ENCODE measurements at regions not wholly inside any gene's neighbourhood (a gene's known extent, or its start where the extent isn't known, plus 50 kb on each side); places are given as distances from the start of the nearest gene placed in this dataset.

DNA sequence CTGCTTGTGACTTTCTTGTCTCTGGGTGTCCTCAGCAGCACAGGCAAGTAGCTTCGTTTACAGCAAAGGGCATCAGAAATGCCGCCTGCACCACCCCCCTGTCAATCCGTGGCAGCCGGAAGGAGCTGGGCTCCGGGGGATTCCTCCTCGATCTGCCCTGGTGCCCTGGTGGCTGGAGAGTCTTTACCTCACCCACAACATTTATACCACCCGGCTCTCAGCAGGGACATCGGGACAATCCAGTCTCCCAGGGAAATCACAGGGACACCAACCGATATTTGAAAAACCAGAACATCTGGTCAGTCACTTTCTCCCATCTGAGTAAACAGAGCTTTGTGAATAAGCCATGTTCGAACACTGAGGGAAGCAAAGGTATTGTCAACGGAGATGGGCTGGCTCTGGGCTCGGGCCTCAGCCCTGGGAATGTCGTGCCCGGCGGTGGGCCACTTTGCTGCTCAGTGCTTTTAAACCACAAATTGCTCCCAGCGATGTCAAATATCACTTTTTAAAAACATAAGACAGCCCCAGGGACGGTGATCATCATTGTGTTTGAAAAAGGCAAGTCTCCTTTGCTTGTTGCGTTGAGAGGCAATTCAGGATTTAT is 210.0 kb upstream of the SALL3 start:
- Histone ChIP-seq H3K4me1 (no peaks in the 10 kb centered on the region), H3K27ac (no peak overlapping the region), H3K27me3 (no peaks in the 10 kb centered on the region), H3K9me3 (no peaks in the 10 kb centered on the region), H3K4me3 (no peak overlapping the region), H3K36me3 (no peaks in the 10 kb centered on the region)
- TF ChIP-seq, protein P1, sequence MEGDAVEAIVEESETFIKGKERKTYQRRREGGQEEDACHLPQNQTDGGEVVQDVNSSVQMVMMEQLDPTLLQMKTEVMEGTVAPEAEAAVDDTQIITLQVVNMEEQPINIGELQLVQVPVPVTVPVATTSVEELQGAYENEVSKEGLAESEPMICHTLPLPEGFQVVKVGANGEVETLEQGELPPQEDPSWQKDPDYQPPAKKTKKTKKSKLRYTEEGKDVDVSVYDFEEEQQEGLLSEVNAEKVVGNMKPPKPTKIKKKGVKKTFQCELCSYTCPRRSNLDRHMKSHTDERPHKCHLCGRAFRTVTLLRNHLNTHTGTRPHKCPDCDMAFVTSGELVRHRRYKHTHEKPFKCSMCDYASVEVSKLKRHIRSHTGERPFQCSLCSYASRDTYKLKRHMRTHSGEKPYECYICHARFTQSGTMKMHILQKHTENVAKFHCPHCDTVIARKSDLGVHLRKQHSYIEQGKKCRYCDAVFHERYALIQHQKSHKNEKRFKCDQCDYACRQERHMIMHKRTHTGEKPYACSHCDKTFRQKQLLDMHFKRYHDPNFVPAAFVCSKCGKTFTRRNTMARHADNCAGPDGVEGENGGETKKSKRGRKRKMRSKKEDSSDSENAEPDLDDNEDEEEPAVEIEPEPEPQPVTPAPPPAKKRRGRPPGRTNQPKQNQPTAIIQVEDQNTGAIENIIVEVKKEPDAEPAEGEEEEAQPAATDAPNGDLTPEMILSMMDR (IDR thresholded peaks at IDR 0.05): no peak
- TF ChIP-seq POLR2A (IDR thresholded peaks at IDR 0.05): no peak
- no peak for TF ChIP-seq POLR2AphosphoS5 (IDR thresholded peaks at IDR 0.05; ENCODE audit: insufficient read depth in 1 of 2, low read depth in 1 of 2)
- intact Hi-C loops (cut with DNase I): no loop called here
- peak in 1 of 2 donors; percentile 64 for DNase-seq (ENCODE audit: extremely low spot score in 2 of 2)

DNA sequence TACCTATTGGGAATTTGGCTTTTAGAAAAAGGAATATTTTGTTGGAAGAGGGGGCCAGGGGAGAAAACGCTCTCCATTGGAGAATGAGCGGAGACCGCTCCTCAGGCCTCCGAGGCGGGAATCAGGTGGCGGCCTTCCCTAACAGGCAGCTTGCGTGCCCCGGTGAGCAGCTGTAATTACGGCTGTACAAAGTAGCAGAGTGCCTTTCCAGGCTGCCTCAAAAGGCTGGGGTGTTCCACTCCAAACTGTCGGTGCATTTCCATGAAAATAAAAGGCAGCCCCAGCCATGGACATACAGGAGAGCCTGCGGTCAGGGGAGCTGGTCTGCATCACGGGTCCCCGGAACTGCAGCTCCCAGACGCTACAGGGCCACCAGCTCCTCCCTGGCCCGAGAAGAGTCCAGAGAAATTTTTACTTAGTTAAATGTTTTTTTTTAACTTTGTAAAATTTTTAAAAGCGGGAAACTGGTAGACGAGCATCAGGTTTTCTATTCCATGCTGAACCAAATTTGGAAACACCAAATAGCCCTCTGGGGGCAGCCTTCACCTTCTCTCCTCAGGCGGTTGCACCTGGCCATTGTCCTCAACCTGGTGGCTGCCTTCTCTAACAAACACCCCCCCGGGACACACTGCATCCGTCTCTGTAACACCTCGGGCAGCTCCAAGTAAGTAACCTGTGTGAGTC is 209.3 kb upstream of the SALL3 start:
- Histone ChIP-seq H3K4me1 (no peaks in the 10 kb centered on the region), H3K4me3 (no peak overlapping the region), H3K36me3 (no peaks in the 10 kb centered on the region), H3K27ac (no peak overlapping the region), H3K9me3 (no peaks in the 10 kb centered on the region), H3K27me3 (no peaks in the 10 kb centered on the region)
- intact Hi-C loops (cut with DNase I): no loop called here
- peak in 1 of 2 donors; percentile 52 for DNase-seq (ENCODE audit: extremely low spot score in 2 of 2)
- TF ChIP-seq, protein P1 (IDR thresholded peaks at IDR 0.05): no peak
- no peak for TF ChIP-seq POLR2A (IDR thresholded peaks at IDR 0.05)
- no peak for TF ChIP-seq POLR2AphosphoS5 (IDR thresholded peaks at IDR 0.05; ENCODE audit: insufficient read depth in 1 of 2, low read depth in 1 of 2)

DNA sequence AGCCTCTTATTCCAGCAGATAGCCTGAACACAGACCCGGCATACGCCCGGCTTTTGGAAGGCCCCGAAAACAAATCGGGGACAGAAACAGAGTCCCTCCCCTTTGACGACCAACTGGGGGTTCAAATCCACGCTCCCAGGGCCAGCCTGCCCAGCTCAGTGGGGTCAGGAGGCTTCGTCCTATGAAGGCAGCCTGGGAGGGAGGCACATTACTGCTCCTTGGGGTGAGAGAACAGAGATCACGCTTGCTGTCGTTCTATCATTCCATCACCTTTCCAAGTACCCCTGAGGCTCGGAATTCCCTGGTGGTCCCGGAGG is 208.8 kb upstream of the SALL3 start:
- Histone ChIP-seq H3K4me3 (no peak overlapping the region), H3K9me3 (no peaks in the 10 kb centered on the region), H3K27ac (no peak overlapping the region), H3K27me3 (no peaks in the 10 kb centered on the region), H3K4me1 (no peaks in the 10 kb centered on the region), H3K36me3 (no peaks in the 10 kb centered on the region)
- TF ChIP-seq POLR2A (IDR thresholded peaks at IDR 0.05): no peak
- TF ChIP-seq, protein P1 (IDR thresholded peaks at IDR 0.05): no peak
- no peak for TF ChIP-seq POLR2AphosphoS5 (IDR thresholded peaks at IDR 0.05; ENCODE audit: insufficient read depth in 1 of 2, low read depth in 1 of 2)
- peak in 1 of 2 donors; percentile 61 for DNase-seq (ENCODE audit: extremely low spot score in 2 of 2)
- intact Hi-C loops (cut with DNase I): no loop called here

DNA sequence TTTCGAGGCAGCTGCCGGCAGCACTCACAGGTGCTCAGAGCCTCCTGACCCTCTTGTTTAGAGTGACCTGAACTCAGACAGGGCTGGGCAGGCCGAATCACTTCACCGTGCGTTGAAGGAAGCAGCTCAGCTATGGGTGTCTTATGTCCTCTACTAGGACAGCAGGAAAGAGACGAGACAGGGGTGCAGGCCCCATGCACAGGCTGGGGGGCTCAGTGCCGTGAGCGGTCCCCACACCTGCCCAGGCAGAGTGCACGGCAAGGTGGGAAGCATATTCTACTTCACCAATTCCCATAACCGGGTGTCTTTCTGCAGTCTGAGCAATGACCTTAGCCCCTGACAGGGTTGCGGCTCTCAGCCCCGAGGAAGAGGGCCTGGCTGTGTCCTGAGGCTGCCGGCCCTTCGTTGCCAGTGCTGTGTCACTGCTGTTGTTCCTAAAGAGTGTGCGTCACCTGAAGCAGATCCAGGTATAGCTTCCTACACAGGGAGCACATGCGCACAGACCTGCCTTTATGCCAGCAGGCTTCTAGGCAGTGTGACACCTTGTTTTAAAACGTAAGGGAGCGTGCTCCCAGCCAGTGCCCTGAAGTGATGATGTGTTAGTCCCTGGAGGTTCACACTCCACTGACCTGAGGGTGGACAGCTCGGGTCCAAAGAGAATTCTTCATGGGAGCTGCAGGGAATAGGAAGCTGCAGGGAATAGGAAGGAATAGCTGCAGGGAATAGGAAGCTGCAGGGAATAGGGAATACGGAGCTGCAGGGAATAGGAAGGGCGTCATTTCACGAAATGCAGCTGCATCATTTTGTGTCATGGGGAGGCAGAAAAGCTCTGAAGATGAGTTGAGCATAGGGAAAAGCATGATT is 207.9 kb upstream of the SALL3 start:
- peak in 1 of 2 donors; percentile 72 for DNase-seq (ENCODE audit: extremely low spot score in 2 of 2)
- intact Hi-C loops (cut with DNase I): no loop called here
- TF ChIP-seq POLR2AphosphoS5 (IDR thresholded peaks at IDR 0.05; ENCODE audit: insufficient read depth in 1 of 2, low read depth in 1 of 2) (no peak), POLR2A (IDR thresholded peaks at IDR 0.05) (no peak)
- TF ChIP-seq, protein P1 (IDR thresholded peaks at IDR 0.05): no peak
- H3K36me3 ChIP-seq: no peaks in the 10 kb centered on the region
- no peak overlapping the region for H3K27ac ChIP-seq
- no peaks in the 10 kb centered on the region for H3K4me1 ChIP-seq
- H3K9me3 ChIP-seq: no peaks in the 10 kb centered on the region
- H3K4me3 ChIP-seq: no peak overlapping the region
- no peaks in the 10 kb centered on the region for H3K27me3 ChIP-seq

Data from vagina (tissue), 2 donors.